G401.6 (cell line): ENCODE measurements at regions not wholly inside any gene's neighbourhood (a gene's known extent, or its start where the extent isn't known, plus 50 kb on each side); places are given as distances from the start of the nearest gene placed in this dataset.
"Not testable (repeated sequence)": the region's sequence is repeated elsewhere in the genome, so short reads cannot be mapped to it uniquely, and the experiment has no call there.

Experiments used
- FAIRE-seq: peaks from 2 replicates; lab custom pipeline; 2012; peaks lifted over from hg19 to GRCh38; lab: Jason Lieb, UNC

DNA sequence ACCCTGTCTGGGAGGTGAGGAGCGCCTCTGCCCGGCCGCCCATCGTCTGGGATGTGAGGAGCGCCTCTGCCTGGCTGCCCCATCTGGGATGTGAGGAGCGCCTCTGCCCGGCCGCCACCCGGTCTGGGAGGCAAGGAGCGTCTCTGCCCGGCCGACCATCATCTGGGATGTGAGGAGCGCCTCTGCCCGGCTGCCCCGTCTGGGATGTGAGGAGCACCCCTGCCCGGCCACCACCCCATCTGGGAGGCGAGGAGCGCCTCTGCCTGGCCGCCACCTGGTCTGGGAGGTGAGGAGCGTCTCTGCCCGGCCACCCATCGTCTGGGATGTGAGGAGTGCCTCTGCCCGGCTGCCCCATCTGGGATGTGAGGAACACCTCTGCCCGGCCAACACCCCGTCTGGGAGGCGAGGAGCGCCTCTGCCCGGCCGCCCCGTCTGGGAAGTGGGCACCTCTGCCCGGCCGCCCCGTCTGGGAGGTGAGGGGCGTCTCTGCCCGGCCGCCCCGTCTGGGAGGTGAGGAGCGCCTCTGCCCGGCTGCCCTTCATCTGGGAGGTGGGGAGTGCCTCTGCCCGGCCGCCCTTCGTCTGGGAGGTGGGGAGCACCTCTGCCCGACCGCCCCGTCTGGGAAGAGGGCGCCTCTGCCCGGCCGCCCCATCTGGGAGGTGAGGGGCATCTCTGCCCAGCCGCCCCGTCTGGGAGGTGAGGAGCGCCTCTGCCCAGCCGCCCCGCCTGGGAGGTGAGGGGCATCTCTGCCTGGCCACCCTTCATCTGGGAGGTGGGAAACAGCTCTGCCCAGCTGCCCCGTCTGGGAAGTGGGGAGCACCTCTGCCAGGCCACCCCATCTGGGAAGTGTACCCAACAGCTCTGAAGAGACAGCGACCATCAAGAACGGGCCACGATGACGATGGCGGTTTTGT is 399.7 kb downstream of the CAAP1 start:
- FAIRE-seq, result not testable (repeated sequence)

DNA sequence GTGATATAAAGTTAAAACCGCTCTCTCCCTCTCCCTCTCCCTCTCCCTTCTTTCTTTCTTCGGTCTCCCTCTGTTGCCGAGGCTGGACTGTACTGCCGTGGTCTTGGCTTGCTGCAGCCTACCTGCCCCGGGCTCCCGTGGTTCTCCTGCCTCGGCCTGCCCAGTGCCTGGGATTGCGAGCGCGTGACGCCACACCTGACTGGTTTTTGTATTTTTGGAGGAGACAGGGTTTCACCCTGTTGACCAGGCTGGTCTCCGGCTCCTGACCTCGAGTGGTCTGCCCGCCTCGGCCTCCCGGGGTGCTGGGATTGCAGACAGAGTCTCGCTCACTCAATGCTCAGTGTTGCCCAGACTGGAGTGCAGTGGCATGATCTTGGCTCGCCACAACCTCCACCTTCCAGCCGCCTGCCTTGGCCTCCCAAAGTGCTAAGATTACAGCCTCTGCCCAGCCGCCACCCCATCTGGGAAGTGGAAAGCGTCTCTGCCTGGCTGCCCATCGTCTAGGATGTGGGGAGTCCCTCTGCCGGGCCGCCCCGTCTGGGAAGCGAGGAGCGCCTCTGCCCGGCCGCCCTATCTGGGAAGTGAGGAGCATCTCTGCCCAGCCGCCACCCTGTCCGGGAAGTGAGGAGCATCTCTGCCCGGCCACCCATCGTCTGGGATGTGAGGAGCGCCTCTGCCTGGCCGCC is 400.5 kb downstream of the CAAP1 start:
- FAIRE-seq, result not testable (repeated sequence)

DNA sequence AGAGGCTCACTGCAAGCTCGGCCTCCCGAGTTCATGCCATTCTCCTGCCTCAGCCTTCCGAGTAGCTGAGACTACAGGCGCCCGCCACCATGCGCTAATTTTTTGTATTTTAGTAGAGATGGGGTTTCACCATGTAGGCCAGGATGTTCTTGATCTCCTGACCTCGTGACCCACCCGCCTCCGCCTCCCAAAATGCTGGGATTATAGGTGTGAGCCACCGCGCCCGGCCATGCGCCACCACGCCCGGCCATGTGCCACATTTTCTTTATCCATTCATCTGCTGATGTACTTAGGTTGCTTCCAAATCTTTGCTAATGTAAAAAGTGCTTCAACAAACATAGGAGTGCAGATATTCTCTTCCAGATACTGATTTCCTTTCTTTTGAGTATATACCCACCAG is 408.6 kb downstream of the CAAP1 start:
- no peak for FAIRE-seq

DNA sequence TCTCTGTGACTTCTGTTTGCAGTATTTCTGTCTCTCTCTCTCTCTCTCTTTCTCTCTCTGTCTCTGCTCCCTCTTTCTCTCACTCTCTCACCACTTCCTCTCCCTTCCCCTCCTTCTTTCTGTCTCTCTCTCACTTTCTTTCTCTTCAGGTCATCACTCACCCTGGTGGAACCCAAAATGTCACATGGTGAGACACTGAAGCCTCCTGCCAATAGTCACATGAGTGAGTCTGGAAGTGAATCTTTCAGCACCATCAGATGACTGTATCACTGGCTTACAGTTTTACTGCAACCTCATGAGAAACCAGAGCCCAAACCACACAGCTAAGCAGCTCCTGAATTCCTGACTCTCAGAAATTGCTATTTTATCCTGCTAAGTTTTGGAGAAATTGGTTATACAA is 414.6 kb downstream of the CAAP1 start:
- no peak for FAIRE-seq

DNA sequence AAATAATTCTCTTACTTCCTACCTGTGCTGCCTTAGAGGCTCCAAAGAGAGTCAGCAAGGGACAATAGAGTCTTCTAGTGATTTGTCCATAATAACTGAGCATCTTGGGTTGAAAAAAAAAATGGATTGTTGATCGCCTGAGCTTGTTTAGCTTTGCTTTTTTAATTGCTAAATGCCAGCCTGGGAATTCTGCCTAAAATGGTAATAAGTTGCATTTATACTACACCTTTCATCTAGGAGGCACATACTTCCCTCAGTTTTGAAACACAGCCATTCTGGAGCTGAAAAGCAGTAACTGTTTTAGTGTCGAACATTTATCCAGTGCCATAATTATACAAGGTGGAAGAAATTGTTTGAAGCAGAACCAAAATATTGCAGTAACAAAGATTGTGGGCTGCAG is 421.3 kb downstream of the CAAP1 start:
- FAIRE-seq, result no peak

DNA sequence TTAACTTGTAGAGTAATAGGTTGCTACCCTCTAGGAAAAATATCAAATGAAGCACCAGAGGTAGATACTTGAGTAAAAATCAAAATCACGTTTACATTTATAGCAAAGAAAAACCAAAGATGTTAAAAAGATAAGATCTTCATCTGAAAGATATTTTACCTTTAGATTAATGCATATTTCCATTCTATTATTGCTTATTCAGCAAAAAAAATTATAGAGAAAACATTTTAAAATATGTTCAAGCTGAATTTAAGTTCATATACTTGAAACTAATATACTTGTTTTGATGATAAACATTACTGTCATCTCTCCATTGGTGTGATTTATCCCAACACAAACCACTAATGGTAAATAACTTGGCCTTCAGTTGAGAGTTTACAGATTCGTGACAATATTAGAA is 422.3 kb downstream of the CAAP1 start:
- no peak for FAIRE-seq

DNA sequence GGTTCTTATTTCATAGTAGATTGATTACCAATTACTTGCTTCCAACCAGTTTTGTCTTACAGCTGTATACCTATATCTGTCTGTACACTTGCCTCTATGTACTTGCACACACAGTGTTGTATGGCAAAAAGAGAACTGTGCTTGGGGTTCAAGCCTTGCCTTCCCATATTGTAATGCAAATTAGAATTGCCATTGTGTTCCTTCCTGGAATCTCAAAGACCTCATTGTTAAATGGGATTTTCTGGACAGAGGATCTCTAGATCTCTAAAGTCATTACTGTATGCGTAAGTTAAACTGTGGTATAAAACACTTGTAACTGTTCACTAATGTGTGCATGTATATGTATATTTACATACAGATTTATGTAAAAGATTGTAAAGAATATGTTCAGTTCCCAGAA is 428.8 kb downstream of the CAAP1 start:
- FAIRE-seq, result no peak

DNA sequence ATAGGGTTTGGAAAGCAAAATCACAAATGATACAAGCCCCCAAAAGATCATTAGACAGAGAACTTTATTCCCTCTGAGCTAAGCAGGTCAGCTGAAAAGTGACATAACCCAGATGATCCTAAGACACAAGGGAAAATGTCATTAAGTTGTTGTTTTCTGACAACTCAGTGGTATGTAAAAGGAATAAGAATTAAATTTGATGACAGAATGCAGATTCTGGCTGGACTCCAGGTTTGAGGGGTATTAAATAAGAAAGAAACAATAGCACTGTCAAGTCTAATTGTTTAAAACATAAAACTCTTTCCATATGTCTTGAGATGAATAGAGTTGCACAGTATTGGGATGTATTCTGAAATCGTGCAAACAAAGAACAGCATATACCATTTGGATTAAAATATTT is 429.9 kb downstream of the CAAP1 start:
- FAIRE-seq, result no peak

DNA sequence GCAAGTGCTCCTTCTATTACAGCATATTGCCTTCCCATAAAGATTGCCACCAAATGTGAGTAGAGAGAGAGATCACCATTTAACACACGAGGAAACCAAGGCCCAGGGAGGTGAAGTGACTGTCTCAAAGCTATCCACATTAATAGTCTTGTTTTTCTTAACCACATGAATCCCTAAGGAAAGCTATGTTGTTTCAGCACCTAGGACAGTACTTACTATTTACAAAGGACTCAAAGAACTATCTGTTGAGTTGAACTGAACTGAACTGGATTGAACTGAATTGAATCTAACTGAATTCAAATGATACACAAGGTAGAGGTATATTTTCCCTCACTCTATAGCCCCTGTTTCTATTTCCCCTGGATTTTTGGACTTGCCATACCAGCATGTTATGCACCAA is 430.4 kb downstream of the CAAP1 start:
- FAIRE-seq, result no peak

DNA sequence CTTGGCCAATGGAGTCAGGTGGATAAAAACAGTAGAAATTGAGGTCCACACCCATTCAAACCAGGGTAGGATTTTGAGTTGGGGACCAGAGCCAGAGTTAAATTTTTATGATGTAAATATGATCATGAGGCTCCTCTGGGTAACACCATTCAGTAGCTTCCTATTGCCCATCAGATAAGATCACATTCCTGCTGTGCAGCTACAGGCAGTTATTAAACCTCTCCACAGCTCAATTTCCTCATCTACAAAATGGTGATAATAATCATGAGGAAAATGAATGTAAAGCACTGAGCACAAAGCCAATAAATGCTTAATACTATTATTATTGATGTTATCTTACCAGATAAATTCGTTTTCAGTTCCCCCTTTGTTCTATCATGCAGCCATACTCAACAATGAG is 432.0 kb downstream of the CAAP1 start:
- FAIRE-seq, result no peak

DNA sequence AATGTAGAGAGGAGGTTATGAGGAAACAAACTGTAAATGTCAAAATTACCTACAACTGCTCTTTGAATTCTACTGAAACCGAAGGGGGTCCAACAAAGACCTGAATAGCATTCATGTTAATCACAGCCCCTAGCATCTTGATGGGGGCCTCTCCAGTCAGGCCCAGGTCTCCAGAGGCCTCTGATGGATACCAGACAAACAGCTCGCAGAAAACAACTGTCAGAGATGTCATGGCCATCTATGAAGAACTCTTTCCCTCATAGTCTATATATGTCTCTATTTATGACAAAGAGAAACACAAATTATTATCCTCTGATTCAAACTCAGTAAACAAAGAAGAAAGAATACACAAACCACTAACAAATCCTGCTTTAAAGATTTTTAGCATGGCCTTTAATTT is 432.6 kb downstream of the CAAP1 start:
- FAIRE-seq, result no peak

DNA sequence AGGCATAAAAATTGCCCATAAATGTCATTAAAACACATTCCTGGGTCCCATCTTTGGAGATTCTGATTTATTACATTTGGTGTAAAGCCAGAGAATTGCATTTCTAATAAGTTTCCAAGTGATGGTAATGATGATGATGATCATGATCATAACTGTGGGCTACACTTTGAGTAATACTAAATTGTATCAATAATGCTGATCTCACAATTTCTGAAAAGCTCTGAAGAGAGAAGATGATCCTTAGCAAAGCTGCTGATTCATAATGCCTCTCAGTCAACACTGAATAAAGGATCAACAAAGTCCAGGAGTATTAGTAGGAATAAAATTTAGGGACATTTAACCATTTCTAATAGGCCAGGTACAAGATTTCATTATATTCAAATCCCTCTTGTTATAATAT is 434.5 kb downstream of the CAAP1 start:
- no peak for FAIRE-seq

DNA sequence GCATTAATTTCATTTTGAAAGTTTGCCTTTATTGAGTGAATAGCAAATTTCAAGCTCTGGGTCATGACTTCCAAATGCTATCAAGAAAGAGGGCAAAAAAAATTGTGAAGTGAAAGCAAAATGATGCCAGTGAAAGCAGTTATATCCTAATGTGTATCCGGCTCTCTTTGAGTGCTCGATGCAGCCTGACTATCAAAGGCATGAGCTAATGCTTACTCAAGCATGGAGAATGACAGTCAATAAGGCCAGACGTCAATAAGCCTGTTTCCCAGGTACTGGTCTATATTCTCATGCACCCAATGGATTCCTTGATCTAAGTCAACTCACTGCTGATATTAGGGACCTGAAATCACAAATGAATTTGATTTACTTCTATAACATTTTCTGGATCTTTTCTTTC is 435.5 kb downstream of the CAAP1 start:
- FAIRE-seq, result no peak

DNA sequence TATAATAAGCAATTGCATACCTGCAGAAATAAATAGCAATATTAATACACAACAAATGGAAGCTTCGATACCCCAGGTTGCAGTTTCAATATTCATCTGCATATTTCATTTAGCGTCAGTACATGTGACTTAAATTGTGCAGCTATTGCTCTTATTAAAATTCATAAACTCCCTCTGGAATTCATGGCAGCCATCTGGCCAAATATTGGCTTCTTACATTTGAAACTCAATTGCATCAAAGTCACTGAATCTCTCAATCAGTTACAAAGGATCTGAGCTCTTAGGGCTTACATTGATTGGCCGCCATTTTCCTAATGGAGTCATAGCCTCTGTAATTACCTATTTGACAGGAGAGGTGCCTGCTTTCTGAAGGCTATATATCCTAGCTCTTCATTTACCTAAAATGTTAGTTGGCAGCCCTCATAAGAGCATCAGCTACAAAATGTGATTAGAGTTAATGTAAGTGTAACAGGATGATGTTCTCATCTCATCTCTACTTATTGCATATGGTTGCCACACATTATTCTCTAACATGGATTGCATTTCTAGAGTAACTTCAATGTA is 453.5 kb downstream of the CAAP1 start:
- FAIRE-seq, result no peak

DNA sequence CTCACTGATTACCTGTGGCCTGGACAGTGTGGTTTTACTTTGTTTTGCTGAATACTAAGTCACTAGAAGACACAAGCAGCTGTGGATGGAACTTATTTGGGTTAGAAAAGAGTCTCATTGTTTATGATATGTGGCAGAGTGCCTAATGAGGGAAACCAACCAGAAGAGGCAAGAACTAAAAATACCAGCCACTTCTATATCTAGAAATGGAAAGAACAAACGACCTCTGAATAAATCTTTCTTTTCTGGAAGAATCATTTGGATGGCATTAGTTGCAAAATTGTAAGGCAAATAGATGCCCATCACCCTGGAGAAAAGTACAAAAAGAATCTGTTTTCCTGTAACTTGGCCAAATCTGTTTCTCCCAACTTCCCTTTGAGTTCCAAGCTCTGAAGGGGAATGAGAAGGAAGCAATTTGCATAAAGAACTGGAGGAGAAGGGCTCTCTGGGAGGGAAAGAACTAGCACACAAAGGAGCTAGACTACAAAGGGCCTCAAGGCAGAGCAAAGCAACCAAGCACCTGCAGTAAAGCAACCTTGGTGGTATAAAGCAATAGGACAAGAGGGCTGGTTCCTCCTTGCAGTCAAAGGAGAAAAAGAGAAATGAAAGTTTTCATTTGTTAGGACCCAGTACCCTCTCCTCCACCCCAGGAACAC is 455.4 kb downstream of the CAAP1 start:
- FAIRE-seq, result no peak

DNA sequence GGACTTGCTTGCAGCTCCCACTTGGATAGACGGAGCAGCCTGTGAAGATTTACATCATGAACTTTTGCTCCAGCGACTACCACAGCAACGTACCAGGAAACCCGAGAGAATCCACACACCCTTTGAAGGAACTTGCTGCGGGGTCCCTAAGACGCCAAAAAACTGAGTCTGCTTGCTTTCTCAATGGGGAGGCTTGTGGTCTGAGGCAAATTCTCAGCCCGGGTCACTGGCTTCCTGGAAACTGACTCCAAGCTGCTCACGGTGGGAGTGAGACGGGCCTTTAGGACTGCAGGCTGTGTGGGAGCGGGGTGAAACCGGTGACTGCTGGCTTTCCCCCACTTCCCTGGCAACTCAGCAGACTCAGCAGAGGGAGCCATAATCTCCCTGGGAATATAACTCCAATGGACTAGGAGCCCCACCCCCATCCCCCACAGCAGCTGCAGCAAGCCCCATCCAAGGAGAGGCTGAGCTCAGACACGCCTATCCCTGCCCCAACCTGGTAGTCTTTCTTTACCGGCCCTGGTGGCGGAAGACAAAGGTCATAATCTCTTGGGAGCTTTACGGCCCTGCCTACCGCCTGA is 466.0 kb downstream of the CAAP1 start:
- no peak for FAIRE-seq

DNA sequence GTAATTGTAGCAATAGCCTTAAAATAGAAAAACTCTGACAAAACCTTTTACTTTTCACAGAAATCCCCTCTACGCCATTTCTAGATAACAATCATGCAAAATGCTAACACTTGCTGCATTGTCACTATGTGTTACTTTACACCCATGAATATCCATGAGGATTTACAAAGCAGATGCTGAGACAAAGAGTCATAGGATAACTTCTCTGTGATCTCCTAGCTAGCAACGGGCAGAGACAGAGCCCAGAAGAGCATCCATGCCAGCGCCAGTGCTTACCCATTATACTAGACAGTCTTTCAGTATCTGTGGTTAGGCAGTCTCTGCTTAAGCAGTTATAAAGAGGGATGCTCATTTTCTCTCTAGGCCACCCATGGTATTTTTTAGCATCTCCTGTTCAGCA is 474.1 kb downstream of the CAAP1 start:
- FAIRE-seq, result no peak

DNA sequence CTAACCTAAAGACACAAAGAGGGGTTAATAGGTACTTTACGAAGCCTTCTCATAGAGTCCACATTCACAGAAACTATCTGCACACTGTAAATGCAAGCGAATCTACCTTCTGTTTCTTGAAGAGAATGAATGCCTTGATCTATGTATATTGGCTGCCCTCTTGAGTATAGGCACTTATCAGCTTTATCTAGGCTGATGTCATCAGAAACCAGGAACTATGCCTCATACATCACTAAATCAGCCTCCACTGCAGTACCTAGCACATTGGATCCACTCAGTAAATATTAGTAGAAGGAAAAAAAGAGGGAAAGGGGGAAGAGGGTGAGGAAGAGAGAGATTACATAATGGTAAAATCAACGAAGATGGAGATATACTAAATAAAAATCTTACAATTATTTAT is 477.1 kb downstream of the CAAP1 start:
- no peak for FAIRE-seq

DNA sequence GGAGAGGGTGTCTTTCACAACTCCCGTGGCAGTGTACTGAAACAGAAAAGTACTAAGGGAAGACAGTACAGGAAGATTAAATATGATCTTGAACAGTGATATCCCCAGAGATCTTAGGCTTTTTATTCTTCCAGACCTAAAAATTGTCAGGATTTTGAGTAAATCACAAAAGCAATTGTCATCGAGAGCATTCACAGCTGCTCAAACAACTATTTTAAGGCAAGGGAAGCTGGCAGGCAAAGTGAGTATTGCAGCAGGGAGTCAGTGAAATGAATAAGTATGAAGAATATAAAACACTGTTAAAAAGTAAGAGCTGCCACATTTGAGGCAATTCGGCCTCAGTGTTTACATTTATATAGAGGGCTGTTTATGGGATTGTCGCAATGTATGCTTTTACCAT is 479.0 kb downstream of the CAAP1 start:
- FAIRE-seq, result no peak

DNA sequence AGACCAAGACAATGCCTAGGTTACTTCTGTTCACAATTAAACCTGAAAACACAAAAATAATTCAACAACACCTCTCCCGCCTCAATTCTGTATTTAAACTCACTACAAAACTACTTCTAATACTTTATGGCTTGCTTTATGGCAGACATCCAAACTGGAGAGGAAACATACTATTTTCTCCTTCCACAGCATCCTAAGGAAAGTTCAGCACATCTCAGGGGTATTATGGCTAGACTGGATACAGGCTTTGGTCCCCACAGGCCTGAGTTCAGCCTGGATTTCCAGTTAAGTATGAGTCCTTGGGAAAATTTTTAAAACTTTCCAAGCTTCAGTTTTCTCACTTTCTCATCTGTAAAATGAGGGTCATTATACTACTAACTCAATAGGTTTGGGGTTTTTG is 480.2 kb downstream of the CAAP1 start:
- FAIRE-seq, result no peak

DNA sequence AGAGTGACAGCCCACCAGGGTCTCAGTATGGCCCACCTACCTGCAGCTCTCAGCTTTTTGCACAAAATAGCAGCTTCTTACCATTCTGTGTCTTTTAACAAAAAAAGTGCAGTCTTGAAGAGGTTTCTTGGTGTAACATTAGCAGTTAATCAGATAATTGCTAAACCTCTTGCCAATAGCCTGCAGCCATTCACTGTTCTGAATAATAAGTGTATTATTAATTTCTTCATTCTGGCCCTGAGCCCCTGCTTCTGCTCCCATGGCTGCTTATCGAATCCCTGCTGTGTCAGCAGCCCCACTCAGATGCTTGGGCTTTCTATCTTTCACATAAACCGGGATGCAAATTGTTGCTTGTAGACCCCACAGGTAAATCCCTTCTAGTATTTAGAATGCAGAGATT is 485.9 kb downstream of the CAAP1 start:
- FAIRE-seq, result no peak

DNA sequence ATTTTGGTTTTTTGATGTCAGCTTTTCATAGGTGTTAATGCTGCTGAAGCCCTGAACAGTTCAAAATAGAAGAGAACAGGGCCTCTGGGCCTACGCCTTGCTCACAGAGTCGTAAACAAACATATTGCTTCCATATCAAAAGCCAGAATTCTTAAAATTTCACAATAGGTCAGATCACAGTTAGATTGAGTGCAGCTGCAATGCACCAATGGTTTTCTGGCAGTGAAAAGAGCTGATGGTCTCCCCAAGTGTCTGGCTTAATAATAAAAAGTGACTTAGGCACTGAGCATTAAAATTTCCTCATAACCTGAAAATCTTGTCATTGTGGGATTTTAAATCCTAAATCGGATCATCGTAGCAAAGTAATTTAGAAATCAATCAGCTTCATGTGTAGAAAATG is 493.0 kb downstream of the CAAP1 start:
- FAIRE-seq, result no peak

DNA sequence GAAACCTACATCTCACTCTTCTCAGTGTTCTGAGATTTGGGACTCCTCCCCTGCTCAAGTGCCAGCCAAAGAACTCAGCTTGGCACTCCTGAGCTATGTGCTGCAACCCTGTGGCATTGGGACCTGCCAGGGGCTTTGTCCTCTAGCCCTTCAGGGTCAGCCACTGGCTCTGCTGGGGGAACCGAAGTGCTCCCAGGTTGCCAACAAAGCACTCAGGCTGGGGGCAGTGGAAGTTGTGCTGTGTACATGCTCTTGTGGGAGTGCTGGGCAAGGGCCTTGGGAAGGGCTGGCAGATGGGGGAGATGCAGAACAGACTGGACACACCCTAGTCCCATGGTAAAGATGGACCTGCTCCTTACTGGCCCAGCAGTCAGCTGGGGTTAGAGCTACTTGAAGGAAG is 498.6 kb downstream of the CAAP1 start:
- no peak for FAIRE-seq
